Amniotic epithelial cell (primary cell): ENCODE measurements at regions not wholly inside any gene's neighbourhood (a gene's known extent, or its start where the extent isn't known, plus 50 kb on each side); places are given as distances from the start of the nearest gene placed in this dataset.
"Not testable (repeated sequence)": the region's sequence is repeated elsewhere in the genome, so short reads cannot be mapped to it uniquely, and the experiment has no call there.

ENCODE experiments used
- DNase-seq: peaks from one replicate; pipeline ENCODE4 v3.0.0-alpha.2; 2010; ENCODE audit warnings: low read depth

DNA sequence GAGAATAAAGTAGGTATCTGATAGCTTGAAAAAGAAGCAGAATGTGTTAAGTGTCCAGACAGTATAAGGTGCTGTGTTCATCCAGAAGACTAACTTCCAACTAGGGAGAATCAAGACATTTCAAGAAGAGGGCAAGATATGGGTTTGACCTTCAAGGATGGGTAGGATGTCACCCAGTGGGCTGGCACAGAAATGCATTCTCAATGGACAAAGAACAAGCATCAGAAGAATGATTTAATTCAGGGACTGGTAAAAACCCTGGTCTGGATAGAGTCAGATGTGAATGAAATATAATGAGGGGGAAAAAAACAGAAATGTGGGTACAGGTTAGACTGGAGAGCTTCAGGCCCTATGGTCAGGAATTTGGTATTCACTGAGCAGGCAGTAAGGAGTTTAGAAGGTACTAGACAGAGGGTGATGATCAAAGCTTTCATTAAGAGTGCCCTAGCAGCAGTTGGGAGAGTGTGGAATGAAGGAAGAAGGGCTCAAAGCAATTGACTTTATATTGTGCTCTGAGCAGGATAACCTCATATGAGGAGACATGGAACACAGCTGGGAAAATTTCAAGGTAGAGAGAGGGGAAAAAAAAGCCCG is 180.7 kb upstream of the ANK3 start:
- DNase-seq = no peak

DNA sequence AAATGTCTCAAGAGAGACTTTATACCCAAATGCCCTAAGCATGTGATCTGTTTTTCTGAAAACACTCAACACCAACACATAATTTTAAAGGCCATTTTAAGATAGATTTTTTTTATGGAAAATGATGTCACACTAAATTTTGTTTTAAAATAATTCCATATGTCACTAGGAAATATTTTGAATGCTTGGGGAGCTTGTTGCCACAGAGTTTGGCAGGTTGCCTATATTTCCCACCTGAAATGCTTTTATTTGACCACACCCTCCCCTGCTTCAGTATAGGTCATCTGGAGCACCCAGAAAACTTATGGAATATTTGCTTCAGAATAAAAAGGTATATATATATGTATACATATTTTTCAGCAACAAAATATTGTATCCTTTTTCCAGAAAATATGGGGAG is 180.0 kb upstream of the ANK3 start:
- DNase-seq = no peak

- no peak for DNase-seq
Measured at GRCh38 chr10:60566096-60566495, 176.4 kb upstream of the ANK3 start.

- DNase-seq = no peak
Measured at GRCh38 chr10:60565492-60565891, 175.8 kb upstream of the ANK3 start.

- no peak for DNase-seq
Measured at GRCh38 chr10:60564475-60564874, 174.8 kb upstream of the ANK3 start.

DNA sequence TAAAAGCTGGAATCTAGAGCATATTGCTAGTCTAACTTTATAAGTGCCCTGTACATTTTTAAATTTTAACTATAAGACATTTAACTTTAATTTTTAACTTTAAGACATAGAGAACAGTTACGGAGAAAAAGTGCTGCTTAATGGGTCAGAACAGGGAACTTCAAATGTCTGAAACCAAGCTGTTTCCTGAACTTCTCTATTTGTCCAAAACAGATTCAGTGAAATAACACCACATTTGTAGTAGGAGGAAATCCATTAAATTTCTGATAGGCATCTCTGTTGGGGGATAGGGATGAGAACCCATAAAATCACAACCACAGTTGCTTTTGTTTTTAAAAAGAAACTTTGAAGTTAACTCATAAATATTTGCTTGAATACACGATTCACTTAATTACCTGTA is 170.8 kb upstream of the ANK3 start:
- no peak for DNase-seq

- no peak for DNase-seq
Measured at GRCh38 chr10:60555700-60556099, 166.0 kb upstream of the ANK3 start.

- DNase-seq = peak; percentile 44
Measured at GRCh38 chr10:60549686-60550085, 160.0 kb upstream of the ANK3 start.

- DNase-seq = no peak
Measured at GRCh38 chr10:60542657-60543056, 153.0 kb upstream of the ANK3 start.

DNA sequence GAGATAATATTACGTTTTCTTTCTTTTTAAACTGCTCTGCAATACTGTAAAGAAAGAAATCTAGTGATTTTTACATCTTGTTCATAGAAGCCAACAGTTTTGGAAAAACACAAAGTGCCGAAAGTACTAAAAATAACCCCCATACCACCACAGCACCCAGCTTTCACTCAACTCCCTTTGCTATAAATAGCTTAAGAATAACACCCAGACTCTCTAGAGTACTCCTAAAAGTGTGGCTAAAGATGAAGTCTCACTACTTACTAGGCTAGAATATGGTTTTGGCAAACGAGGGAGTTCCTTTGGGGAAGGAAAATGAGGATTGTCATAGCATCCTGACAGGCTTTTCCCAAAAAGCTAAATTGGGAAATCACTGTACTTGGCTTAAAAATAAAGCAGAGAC is 151.8 kb upstream of the ANK3 start:
- no peak for DNase-seq

GRCh38 chr10:60537697-60538096 is 148.0 kb upstream of the ANK3 start:
- DNase-seq = no peak

- DNase-seq = peak; percentile 56
Measured at GRCh38 chr10:60536529-60537114, 146.9 kb upstream of the ANK3 start.

GRCh38 chr10:60535427-60535826 is 145.8 kb upstream of the ANK3 start:
- DNase-seq = no peak

DNA sequence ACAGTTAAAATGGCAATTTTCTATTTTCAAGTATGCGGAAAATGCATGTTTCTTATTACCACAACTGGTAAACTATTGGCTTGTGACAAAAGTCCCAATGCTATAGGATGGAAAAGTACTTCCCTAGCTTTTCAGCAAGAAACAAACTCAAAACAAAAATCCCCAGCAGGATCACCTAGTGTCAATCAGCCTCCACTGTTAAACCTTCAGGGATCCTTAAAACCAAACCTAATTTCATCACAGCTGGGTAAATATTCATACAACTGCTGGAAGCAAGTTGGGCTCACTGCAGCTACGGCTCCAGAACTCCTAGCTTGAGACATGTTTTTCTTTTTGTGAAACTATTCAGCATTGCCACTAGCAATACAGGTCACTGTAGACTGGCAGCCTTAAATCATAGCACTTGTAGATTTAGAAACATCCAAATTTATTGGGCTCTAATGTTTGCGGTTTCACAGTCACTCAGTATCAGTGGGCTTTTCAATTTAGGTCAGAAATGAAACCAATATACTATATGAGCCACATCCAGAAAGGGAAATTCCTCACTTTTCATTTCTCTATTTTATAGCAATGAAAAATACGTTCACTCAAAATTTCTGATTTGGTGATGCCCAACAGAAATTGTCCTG is 145.2 kb upstream of the ANK3 start:
- no peak for DNase-seq

DNA sequence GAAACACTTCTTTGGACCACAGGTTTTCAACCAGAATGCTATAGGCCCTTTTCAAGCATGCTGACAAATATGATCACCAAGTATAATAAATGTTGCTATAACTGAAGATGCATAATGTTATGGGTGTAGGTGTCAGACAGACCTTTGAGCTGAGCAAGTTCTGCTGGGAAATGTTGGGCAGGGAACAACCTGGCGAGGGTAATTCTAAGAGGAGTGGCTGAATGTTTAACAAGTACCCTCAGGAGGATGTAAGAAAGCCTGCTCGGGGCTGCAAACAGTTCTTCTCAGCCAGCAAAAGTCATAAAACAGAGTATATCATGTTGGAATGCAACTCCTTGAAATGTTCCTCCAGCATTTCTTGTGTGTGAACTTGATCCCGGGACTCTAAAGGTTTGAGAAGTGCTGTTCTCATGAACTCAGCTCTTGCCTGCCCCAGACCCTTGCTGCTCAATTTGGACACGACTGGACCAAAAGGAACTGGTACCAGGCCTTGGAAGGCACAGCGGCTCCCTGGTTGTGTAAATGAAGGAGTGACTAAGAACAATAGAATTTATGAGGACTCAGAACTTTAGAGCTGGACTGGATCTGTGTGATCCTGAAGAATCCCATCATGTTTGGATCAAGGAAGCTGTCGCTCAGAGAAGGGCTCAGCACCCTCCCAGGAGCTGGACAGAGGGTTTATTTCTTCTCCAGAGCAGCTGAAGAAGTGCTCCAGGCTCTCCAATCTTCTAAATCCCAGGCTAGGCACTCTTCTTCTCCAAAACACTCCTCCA is 143.2 kb upstream of the ANK3 start:
- DNase-seq = peak; percentile 9

DNA sequence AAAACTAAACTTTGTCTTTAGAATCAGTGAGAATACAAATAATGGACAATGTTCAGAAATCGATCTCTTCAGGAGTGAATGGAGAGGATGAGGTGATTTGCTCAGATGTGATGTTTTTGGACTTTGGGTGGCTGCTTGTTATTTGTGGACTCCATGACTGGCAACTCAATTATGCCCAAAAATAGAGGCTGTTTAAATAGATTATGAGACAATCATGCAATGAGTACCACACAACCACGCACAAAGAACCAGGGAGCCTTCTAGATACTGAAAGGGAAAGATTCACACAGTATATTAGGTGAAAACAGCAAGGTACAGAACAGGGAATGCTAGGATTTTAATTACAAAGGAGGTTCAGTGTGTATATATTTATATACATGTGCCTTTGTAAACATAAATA is 141.3 kb upstream of the ANK3 start:
- no peak for DNase-seq

- no peak for DNase-seq
Measured at GRCh38 chr10:60527676-60528075, 138.0 kb upstream of the ANK3 start.

- DNase-seq = peak; percentile 10
Measured at GRCh38 chr10:60525716-60526585, 136.3 kb upstream of the ANK3 start.

DNA sequence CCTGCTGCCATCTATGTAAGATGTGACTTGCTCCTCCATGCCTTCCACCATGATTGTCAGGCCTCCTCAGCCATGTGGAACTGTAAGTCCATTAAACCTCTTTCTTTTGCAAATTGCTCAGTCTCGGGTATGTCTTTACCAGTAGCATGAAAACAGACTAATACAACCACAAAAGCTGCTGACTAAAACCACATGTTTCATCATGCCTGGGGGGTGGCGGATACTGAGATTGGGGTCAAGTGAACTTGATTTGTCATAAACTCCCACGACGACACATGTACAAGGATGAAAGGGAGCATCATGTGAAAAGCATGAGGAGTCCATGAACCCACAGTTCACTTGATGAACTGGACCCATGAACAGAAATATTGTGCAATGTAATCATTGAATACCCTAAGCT is 134.9 kb upstream of the ANK3 start:
- peak; percentile 84 for DNase-seq

DNA sequence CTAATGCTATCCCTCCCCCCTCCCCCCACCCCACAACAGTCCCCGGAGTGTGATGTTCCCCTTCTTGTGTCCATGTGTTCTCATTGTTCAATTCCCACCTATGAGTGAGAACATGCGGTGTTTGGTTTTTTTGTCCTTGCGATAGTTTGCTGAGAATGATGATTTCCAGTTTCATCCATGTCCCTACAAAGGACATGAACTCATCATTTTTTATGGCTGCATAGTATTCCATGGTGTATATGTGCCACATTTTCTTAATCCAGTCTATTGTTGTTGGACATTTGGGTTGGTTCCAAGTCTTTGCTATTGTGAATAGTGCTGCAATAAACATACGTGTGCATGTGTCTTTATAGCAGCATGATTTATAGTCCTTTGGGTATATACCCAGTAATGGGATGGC is 133.7 kb upstream of the ANK3 start:
- DNase-seq = not testable (repeated sequence)

GRCh38 chr10:60522617-60523016 is 132.9 kb upstream of the ANK3 start:
- DNase-seq = no peak

DNA sequence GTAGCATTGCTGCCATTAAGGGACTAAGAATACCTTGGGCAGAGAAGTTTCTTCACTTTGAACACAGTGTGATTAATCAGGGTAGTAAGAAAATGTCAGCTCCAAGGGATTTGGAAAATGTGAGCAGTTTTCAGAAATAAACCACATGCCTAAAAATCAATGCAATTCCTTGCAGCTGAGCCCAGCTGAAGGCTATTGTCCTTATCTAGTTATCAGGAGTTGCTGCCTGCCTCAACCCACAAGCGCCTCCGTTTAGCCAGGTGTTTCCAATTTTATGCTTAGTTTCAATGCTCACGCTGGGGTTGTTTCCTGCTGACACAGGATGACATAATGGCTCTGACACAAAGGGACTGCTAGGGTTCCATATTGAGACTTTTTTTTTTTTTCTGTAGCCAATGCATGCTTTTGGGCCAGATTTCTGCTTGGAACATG is 132.3 kb upstream of the ANK3 start:
- DNase-seq = no peak
